HuH-7 (cell line): ENCODE measurements at regions not wholly inside any gene's neighbourhood (a gene's known extent, or its start where the extent isn't known, plus 50 kb on each side); places are given as distances from the start of the nearest gene placed in this dataset.
"Not testable (repeated sequence)": the region's sequence is repeated elsewhere in the genome, so short reads cannot be mapped to it uniquely, and the experiment has no call there.

Experiments used
- DNase-seq: peaks from one replicate; pipeline ENCODE4 v3.0.0; 2011; ENCODE audit warnings: low spot score

DNA sequence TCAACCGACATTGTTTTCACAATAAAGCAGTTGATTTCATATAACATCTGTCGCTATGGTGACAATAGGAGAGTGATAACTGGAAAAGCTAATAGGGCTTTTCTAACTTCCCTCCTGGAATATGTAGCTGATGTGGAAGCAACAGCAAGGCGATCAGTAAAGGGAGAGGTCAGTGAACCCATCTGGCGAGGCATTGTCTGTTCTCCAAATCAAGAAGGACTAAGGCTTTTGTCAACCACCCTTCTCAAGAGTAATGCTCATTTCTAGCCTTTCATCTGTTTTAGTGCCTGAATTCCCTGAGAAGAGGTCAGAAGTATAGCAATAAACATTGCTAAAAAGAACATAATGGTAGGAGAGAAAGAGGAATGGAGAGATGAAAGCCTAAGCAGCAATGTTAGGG is 201.3 kb downstream of the AKAP7 start:
- DNase-seq, result no peak

DNA sequence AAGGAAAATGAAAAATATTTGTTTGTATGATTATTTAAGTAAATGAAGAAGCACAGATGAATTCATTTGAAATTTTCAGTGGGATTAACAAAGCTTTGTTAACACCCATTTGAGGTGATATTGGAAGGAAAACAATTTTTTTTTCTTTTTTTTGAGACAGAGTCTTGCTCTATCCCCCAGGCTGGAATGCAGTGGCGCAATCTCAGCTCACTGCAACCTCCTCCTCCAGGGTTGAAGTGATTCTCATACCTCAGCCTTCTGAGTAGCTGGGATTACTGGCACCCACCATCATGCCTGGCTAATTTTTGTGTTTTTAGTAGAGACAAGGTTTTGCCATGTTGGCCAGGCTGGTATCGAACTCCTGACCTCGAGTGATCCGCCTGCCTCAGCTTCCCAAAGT is 211.6 kb downstream of the AKAP7 start:
- not testable (repeated sequence) for DNase-seq

DNA sequence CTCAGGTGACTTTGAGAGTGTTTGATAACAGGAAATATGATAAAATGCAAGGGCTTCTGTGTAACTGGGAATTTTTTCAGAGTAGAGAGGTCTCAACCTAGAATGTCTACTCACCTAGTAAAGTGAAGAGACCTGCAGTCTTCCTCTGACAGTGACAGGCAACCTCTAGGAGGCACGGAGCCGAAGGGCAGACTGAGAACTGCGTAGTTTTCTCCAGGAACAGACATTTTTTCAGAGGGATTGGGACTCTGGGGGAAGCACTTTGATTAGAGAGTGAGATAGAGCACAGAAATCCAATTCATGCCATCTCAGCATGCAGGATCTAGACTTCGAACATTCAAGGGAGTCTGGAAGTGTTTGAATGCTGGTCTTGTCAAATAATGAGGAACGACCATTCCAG is 213.3 kb downstream of the AKAP7 start:
- no peak for DNase-seq

DNA sequence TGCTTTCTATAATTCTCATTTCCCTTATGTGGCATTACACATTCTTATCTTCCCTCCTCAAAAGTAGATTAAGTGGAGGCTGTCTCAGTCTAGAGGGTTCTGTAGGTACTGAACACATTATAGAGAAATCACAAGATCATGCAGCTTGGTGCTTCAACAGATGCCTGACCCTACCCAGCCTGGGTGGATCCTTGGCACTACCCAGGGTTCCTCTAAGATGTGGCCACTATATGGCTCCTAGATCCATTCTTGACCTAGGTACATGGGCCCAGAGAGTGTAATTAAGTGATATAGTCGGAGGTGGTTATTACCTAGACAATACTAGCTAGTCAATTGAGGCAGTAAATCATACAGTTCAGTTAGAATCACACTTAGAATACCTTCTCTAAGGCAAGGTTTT is 213.9 kb downstream of the AKAP7 start:
- no peak for DNase-seq

DNA sequence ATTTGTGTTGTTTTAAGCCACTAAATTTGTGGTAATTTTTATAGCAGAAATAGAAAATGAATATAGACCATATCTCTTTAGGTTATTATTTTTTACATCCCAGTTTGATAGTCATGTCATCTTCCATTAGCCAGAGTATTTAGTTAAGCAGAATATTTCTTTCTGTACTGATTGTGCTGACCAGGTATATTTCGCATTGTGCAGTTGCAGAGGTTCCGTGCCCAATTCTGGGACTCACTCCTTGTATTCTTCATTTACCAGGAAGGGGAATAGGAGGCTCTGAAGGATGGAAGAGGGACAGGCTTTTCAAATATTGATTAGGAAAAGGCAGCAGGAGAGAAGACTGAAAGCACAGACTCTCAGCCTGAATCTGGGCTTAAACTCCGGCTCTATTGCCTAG is 217.8 kb downstream of the AKAP7 start:
- no peak for DNase-seq

DNA sequence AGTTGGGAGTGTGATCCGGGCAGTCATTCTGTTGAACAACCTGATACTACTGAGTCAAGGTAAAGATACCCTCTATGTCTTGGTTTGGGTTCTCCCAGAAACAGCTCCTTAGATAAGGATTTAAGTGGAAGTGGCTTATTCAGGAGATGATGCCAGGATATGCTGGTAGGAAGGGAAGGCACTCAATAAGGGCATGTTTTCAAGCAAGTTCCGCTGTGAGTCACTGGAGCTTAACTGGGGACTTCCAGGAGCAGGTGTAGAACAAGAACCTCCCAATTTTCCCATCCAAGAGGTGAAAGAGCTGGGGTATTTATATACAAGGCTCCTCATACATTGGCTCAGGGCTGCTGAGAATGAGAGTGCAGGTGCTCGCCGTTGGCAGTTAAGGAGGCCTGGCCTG is 218.6 kb downstream of the AKAP7 start:
- no peak for DNase-seq

DNA sequence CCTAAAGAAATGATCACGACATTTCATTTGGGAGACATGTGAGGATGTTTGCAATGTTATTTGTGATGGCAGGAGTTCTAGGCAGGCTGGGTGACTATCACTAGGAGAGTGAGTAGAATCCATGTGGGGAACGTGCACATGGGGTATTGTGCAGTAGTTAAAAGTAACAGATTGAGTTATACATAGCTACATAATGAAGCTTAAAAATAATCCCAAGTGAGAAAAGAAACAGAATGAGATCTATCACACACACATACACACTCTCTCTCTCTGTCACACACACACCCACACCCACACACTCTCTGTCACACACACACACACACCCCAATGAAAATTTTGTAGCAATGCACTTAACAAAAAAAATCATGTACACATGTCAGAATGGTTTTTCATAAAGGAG is 218.7 kb upstream of the ARG1 start:
- DNase-seq, result no peak

DNA sequence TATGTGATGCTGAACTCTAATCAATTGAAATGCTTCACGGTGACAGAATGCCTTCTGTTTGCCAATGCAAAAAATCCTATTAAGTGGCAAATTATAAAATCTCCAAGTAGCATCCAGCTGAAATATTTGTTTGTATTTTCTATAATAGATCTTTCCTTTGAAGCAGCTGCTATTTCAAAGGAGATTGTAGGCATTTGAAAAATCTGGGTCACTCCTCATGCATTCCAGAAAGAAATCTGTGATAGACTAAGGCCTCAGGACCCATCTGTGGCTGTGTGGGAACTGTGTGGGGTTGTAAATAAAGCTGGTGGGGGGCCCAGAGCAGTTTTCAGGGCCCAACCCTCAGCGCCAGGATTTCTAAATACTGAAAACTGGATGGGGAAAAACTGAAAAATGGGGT is 216.9 kb upstream of the ARG1 start:
- no peak for DNase-seq

DNA sequence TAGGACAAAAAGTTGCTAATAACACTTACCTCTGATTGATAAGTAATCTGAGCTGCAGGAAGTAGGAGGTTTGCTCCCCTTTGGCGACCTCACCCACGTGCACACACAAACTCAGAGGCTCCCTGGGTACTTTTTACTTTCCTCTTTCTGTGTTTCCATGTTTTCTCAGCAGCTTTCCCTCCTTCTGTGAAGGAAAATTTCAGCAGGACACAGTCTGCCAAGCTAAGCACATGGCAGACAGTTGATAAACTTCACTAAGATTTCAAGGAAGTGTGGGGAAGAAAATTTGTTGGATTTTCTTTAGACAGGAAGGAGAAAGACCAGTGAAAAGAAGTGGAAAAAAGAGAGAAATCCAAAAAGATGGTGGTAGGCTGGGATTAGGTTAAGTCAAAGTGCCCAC is 215.5 kb upstream of the ARG1 start:
- no peak for DNase-seq

DNA sequence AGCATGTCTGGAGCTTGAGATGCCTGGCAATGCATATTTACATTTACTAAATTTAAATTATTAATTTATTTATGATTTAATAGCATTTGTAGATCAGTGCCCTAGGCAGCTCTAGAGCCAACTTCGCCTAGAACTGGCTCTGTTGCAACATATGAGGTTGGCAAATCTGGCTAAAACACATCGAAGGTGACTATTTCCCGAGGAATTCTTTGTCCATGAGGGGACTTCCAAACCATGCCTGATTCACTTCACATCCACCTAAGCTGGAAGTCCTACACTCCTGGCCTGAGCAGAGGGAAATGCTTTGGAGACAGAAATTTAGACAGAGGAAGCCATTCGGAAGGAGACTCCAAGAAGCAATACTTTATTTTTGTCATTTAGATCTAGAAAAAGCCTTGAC is 211.0 kb upstream of the ARG1 start:
- no peak for DNase-seq

DNA sequence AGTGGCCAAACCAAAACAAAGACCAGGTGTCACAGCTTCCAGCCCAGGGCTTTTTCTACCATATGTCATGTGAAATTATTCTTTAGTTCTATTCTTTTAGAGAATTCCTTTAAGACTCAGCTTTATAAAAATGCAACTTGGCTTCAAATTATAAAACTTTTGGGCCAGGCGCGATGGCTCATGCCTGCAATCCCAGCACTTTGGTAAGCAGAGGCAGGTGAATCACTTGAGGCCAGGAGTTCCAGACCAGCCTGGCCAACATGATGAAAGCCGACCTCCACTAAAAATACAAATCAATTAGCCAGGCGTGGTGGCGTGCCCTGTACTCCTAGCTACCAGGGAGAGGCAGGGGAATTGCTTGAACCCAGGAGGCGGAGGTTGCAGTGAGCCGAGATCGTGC is 210.3 kb upstream of the ARG1 start:
- no peak for DNase-seq

DNA sequence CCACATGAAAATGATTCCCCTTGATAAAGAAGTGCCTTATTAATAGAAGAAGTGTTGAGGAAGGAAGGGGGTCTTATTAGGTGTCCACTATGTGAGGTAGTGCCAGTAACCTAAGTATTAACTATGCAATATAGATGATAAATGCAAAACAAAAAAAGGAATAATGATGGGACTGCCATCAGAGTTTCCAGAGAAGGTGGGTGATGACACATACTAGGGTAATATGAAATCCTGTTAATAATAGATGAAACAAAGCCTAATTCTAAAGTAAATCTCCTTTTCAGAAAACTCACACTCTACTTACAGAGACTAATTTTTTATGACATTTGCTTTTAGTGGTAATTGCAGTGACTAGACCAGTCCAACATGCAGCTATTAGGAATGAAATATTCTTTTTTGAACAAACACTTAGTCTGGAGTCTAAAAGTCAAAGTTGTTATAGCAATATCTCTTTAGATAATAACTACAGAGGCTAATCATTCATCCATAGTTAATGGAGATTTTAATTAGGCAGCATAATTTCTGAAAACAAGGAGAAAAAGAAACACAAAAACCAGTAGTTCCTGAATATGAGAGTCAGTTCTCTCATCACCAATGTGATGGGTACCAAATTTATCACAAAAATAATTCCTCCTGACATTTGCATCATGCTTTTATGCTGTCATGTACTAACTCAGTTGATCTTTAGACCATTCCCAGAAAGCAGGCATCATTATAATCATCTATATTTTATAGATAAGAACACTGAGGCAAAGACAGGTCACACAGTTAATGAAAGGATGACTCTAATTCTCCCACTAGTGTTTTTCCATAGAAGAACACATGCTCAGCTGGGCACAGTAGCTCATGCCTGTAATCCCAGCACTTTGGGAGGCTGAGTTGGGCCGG is 208.8 kb upstream of the ARG1 start:
- DNase-seq, result no peak

DNA sequence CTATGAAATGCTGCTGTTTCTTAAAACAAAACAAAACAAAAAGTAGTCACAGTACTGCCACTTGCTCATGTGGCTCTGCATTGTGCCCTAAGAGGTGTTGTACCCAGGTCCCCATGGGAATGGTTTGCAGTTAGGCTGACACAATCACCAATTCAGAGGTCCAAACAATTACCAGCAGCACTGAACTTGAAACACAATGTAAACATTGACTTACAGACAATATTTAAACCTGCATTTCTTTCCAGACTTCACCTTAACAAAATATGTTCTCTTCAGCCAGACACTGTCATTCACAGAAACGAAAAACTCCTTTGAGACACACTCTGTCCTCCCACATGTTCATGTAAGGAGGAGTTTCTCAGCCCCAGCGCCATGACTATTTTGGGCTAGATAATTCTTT is 206.8 kb upstream of the ARG1 start:
- DNase-seq, result no peak

DNA sequence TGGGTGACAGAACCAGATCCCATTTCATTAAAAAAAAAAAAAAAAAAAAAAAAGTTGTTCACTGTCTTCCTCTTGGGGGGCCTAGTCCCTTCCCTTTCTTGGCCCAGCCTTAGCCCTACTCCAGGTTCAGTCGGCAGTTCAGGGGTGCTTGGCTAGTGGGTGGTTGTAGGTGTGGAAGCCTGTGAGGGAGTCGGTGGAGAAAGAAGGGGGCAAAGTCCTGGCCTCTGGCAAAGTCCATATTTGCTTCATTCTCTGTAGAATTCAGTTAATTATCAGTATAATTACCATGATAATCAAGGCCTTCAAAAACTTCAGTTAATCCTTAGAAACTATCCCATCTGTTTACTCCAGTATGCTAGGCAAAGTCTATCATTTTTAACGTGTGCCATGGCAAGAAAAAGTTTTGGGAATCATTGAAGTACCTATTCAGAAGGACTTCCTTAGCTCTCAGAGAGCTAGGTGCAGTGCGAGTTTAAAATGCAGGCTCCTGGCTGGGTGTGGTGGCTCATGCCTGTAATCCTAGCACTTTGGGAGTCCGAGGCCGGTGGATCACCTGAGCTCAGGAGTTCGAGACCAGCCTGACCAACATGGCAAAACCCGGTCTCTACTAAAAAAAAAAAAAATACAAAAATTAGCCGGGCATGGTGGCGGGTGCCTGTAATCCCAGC is 205.7 kb upstream of the ARG1 start:
- DNase-seq, result peak; percentile 17

DNA sequence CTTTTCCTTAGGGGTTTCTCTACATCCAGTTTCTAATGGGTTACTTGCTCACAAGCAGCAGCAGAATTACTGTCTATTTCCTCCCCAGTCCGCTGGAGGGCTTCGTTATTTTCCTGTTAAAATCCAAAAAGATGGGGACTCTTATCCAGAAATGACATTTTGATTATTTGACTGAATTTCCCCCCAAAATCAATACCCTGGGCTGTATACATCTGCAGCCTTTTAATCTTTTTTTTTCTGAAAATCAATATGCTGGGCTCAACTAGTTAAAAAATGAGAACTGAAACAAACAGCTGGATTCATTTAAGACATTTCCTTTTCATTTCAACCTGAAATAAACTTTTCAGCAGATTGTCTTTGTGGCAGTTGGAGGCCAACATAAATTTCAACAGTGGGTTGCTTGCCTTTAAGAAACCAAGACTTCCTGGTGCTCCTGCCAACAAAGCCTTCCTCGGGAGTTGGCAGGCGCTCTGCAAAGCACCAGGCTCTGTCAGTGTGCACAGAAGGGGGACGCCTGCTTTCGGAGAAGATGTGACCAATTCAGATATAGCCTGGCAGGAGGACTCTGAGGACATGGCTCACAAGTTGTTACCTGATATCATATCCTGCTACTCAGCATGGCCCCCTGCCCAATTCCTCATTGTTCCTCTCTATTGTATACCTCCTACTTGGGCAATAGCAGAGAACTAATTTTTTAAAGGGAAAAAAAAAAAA is 204.7 kb upstream of the ARG1 start:
- no peak for DNase-seq

DNA sequence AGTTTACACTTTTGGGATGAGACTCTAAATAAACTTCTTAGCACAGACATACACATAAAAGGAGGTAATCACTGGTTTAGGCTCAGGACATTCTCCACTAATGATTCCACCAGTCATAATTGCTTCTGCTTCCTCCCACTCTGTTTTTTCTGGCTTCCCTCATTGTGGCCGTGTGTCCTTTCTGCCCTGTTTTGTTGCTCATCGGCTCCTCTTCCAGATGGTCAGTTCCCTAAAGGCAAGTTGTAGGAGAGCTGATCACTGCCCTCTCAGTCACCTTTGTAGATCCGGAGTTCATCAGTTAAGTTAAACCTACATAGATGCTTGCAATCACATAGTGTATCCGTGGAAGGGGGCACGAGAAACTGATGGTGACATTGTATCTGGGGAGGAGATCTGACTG is 200.5 kb upstream of the ARG1 start:
- no peak for DNase-seq

DNA sequence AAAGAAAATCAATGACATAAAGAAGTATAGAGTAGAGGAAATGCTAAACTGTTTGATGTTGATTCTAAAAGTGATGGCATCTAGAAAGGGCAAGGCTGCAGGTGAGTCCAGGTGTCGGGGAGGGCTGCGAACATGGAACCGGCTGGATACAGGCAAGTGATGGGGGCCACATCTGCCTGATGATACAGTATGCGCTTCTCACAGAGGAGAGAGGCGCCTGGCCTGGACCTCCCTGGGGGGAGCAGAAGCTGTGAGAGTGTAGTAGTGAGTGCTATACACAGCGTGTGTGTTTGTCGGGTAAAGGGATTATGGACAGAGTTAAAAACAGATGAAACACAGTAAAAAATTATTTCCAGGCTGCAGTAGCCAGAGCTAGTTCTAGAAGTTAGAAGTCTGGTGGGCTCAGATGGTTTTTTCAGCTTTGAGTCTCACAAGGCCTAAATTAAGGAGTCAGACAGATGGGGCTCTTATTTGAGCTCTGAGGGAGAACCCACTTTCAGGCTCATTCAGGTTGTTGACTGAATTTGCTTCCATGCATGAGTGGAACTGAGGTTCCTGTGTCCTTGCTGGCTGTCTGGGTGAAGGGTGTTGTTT is 195.8 kb upstream of the ARG1 start:
- no peak for DNase-seq

DNA sequence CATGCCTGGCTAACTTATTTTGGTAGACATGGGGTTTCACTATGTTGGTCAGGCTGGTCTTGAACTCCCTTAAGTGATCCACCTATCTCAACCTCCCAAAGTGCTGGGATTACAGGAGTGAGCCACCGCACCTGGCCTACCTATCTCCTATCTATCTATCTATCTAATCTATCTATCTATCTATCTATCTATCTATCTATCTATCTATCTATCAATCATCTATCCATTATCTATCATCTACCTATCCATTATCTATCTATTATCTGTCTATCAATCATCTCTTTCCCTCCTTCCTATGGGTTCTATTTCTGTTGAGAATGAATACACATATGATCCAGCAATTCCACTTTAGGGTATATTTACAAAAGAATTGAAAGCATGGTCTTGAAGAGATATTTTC is 194.2 kb upstream of the ARG1 start:
- DNase-seq, result no peak

DNA sequence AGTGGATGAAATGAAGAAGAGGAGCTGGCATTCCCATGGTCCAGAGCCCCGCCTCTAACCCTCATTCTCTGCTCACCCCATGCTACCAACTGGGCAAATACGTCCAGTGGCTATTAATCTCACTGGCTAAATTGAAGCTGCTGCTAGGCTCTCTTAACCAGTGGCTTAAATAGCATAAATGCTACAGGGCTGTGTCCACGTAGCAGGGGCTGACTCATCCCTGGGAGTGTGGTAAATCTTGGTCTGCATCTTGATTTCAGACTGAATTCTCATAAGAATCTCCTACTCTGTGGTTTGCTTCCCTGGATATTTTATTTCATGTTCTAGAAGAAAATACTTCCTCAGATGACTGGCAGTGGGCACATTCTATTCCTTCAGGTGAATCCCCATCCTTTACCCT is 193.1 kb upstream of the ARG1 start:
- no peak for DNase-seq

DNA sequence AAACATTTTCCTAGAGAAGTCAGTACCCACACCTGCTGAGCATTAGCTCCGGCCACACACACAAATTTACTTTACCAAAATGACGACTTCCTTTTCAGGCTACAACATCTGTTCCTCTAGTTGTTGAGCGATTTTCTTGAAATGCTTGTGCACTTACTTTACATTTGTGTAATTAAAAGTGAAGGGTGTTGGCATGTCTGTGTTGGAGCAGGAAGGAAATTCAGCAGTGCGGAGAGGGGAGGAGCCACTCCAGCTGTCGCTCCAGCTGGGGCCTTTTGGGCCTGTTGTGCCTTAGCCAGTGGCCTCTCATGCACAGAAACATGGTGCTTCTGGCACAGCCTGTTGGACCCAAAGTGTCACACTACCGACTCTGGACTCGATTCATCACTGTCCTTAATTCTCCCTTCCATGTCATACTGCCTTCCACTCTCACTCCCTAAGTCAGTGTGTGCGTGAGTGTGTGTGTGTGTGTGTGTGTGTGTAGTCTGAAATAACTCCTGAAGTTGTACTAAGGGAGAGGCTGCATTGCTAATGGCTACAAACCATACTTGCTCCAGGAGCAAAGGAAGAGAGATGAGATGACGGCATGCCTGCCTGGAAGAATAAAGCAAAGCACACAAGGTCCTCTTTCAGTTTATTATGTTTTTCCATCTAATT is 191.8 kb upstream of the ARG1 start:
- DNase-seq, result no peak

DNA sequence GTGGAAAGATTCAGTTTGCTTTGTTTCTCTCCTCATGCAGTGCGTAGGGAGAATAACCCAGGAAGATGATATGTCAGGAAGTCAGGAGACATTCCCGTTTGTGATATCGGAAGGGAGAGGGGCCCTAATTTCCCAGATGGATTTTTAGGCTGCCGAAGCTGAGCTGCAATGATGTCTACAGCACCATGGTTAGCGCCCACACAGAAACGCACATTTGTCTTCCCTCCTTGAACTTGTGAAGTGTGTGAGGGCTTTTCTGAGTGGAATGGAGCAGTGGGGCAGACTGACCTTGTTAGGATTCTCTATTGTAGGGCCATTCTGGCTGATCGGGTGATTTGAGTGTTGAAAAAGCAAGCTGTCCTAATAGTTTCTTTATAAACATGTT is 191.3 kb upstream of the ARG1 start:
- no peak for DNase-seq

DNA sequence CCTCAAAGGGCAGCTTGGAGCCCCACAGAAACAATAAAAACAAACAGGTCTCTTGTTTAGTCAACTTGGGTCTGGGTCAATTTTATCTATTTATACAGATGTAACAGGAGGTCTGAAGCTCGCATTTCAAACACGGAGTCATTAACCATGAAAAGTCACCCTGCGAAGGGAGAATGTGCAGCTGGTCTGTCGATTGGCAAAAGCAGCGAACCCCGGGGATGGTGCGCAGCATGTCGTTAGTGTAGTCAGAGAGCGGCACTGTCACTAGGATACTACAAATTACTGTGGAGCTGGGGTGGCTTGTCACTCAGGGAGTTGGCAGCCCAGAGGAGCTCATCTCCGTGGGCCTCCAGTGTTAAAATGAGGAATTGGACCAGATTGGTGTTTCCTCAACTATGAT is 190.4 kb upstream of the ARG1 start:
- no peak for DNase-seq
